ENCODE measurements at regions not wholly inside any gene's neighbourhood (a gene's known extent, or its start where the extent isn't known, plus 50 kb on each side); places are given as distances from the start of the nearest gene placed in this dataset.

DNA sequence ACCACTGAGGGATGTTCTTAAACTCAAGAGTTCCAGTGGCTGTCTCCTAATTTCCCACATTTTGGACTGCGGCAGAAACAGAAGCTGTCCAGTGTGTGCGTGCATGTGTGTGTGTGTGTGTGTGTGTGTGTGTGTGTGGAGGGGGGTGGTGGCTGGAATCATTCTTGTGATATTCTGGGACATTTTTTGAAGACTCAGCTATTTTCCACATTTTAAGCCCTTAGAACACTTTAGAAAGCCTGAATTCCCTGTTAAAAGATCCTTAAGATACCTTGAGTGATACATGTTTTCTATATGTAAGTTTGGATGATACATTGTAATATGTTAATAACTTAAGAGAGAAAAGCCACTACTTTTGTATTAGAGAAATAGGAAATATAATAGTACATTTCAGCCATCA, 636.4 kb downstream of the PLPP3 start:
- CTCF ChIA-PET = no interaction called here
- Mint-ChIP-seq H3K27me3 (ENCODE audit: unreplicated experiment) (peaks cover 7% of the 10 kb centered on the region), H3K4me3 (ENCODE audit: low read depth, unreplicated experiment) (no peak overlapping the region), H3K9me3 (ENCODE audit: low read depth, unreplicated experiment) (peaks cover 2% of the 10 kb centered on the region), H3K27ac (ENCODE audit: unreplicated experiment) (no peak overlapping the region), H3K36me3 (ENCODE audit: insufficient read depth, unreplicated experiment) (no peaks in the 10 kb centered on the region), H3K4me1 (ENCODE audit: low read depth, unreplicated experiment) (no peaks in the 10 kb centered on the region)
- intact Hi-C loops (cut with micrococcal nuclease; ENCODE audit: unreplicated experiment) = no loop called here
- no peak for TF ChIP-seq CTCF (IDR thresholded peaks at IDR 0.05; ENCODE audit: unreplicated experiment)
- no peak for DNase-seq
- no TSS peak for BruUV-seq (replicated peaks)

DNA sequence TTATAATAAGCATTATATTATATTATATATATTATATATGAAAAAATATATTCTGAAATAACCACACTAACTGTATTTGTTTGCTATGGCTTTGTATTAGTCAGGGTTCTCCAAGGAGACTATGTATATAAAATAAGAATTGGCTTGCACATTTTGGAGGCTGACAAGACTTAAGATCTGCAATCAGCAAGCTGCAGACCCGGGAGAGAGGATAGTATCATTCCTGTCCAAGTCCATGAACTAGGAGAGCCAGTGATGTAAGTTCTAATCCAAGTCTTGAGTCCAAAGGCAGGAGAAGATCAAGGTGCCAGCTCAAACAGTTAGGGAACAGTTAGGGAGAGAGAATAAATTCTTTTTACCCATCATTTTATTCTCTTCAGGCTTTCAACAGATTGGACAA, 639.5 kb downstream of the PLPP3 start:
- Mint-ChIP-seq H3K4me3 (ENCODE audit: low read depth, unreplicated experiment) (no peak overlapping the region), H3K9me3 (ENCODE audit: low read depth, unreplicated experiment) (peaks cover under 1% of the 10 kb centered on the region), H3K4me1 (ENCODE audit: low read depth, unreplicated experiment) (no peaks in the 10 kb centered on the region), H3K27me3 (ENCODE audit: unreplicated experiment) (no peaks in the 10 kb centered on the region), H3K36me3 (ENCODE audit: insufficient read depth, unreplicated experiment) (no peaks in the 10 kb centered on the region), H3K27ac (ENCODE audit: unreplicated experiment) (no peak overlapping the region)
- no peak for TF ChIP-seq CTCF (IDR thresholded peaks at IDR 0.05; ENCODE audit: unreplicated experiment)
- intact Hi-C loops (cut with micrococcal nuclease; ENCODE audit: unreplicated experiment) = no loop called here
- no TSS peak for BruUV-seq (replicated peaks)
- no peak for DNase-seq
- CTCF ChIA-PET = no interaction called here

GRCh38 chr1:55938861-55939260, 640.5 kb downstream of the PLPP3 start:
- CTCF ChIA-PET = no interaction called here

GRCh38 chr1:55938376-55938850, 641.0 kb downstream of the PLPP3 start:
- no peaks in the 10 kb centered on the region for H3K27me3 Mint-ChIP-seq (ENCODE audit: unreplicated experiment)
- H3K4me1 Mint-ChIP-seq (ENCODE audit: low read depth, unreplicated experiment) = no peaks in the 10 kb centered on the region
- no peak for TF ChIP-seq CTCF (IDR thresholded peaks at IDR 0.05; ENCODE audit: unreplicated experiment)
- peaks cover 6% of the 10 kb centered on the region for H3K9me3 Mint-ChIP-seq (ENCODE audit: low read depth, unreplicated experiment)
- H3K36me3 Mint-ChIP-seq (ENCODE audit: insufficient read depth, unreplicated experiment) = no peaks in the 10 kb centered on the region
- no TSS peak for BruUV-seq (replicated peaks)
- no peak overlapping the region for H3K4me3 Mint-ChIP-seq (ENCODE audit: low read depth, unreplicated experiment)
- intact Hi-C loops (cut with micrococcal nuclease; ENCODE audit: unreplicated experiment) = no loop called here
- DNase-seq = no peak
- CTCF ChIA-PET = no interaction called here
- H3K27ac Mint-ChIP-seq (ENCODE audit: unreplicated experiment) = no peak overlapping the region

More at GRCh38 chr1:55938861-55939260, 640.5 kb downstream of the PLPP3 start:
- no peak for DNase-seq
- no peak overlapping the region for H3K27ac Mint-ChIP-seq (ENCODE audit: unreplicated experiment)
- no peaks in the 10 kb centered on the region for H3K36me3 Mint-ChIP-seq (ENCODE audit: insufficient read depth, unreplicated experiment)
- intact Hi-C loops (cut with micrococcal nuclease; ENCODE audit: unreplicated experiment) = no loop called here
- no peaks in the 10 kb centered on the region for H3K27me3 Mint-ChIP-seq (ENCODE audit: unreplicated experiment)
- peaks cover 6% of the 10 kb centered on the region for H3K9me3 Mint-ChIP-seq (ENCODE audit: low read depth, unreplicated experiment)
- H3K4me1 Mint-ChIP-seq (ENCODE audit: low read depth, unreplicated experiment) = no peaks in the 10 kb centered on the region
- BruUV-seq (replicated peaks) = no TSS peak
- no peak overlapping the region for H3K4me3 Mint-ChIP-seq (ENCODE audit: low read depth, unreplicated experiment)
- TF ChIP-seq CTCF (IDR thresholded peaks at IDR 0.05; ENCODE audit: unreplicated experiment) = no peak

Measured in Calu3 (cell line).